Keratinocyte (primary cell): ENCODE measurements at regions not wholly inside any gene's neighbourhood (a gene's known extent, or its start where the extent isn't known, plus 50 kb on each side); places are given as distances from the start of the nearest gene placed in this dataset.

Experiments
- DNase-seq: peaks from one replicate; pipeline ENCODE4 v3.0.0-alpha.2; 2011; ENCODE audit warnings: low read depth, missing footprints, low spot score
- FAIRE-seq: peaks from 2 replicates; lab custom pipeline; 2011; peaks lifted over from hg19 to GRCh38; lab: Jason Lieb, UNC
- H2AFZ ChIP-seq: 2 replicates; pipeline ENCODE4 v1.6.0; 2012; ENCODE audit warnings: low read length, control low read depth, inconsistent platforms; ENCODE audit not compliant: control insufficient read depth
- H3K27ac ChIP-seq: 2 replicates; pipeline ENCODE4 v1.5.1; 2011; ENCODE audit warnings: low read length; ENCODE audit not compliant: control insufficient read depth, insufficient read depth
- H3K27me3 ChIP-seq: 3 replicates; pipeline ENCODE4 v1.6.0; 2011; ENCODE audit warnings: low read length; ENCODE audit not compliant: control insufficient read depth, insufficient read depth; ENCODE audit errors: extremely low read depth
- H3K36me3 ChIP-seq, 2 experiments: 2 replicates in 1 of 2; 3 replicates in 1 of 2; pipeline ENCODE4 v1.5.1; 2011; ENCODE audit warnings: low read length in 2 of 2, mild to moderate bottlenecking in 1 of 2; ENCODE audit not compliant: control insufficient read depth in 2 of 2, insufficient read depth in 2 of 2; ENCODE audit errors: extremely low read depth in 1 of 2
- H3K4me1 ChIP-seq: 3 replicates; pipeline ENCODE4 v1.5.1; 2011; ENCODE audit warnings: low read length; ENCODE audit not compliant: control insufficient read depth, insufficient read depth; ENCODE audit errors: extremely low read depth
- H3K4me2 ChIP-seq: 3 replicates; pipeline ENCODE4 v1.6.0; 2011; ENCODE audit warnings: low read depth, low read length; ENCODE audit not compliant: control insufficient read depth, insufficient read depth; ENCODE audit errors: extremely low read depth
- H3K4me3 ChIP-seq, 3 experiments: fragments of 200-600 bp in 1 of 3; sonication (generic) in 1 of 3; 2 replicates in 2 of 3; 3 replicates in 1 of 3; pipeline ENCODE4 v1.5.1; 2011 to 2016; ENCODE audit warnings: low read length in 3 of 3, mild to moderate bottlenecking in 3 of 3, control low read depth in 2 of 3, inconsistent platforms in 1 of 3, low read depth in 1 of 3, mixed read lengths in 1 of 3, mixed run types in 1 of 3, moderate library complexity in 1 of 3; ENCODE audit not compliant: control insufficient read depth in 2 of 3, insufficient read depth in 2 of 3; ENCODE audit errors: extremely low read depth in 1 of 3
- H3K79me2 ChIP-seq: 2 replicates; pipeline ENCODE4 v1.6.0; 2012; ENCODE audit warnings: low read length; ENCODE audit not compliant: control insufficient read depth, insufficient read depth
- H3K9ac ChIP-seq: 3 replicates; pipeline ENCODE4 v1.6.0; 2011; ENCODE audit warnings: low read length; ENCODE audit not compliant: control insufficient read depth, insufficient read depth; ENCODE audit errors: extremely low read depth
- H3K9me1 ChIP-seq: 3 replicates; pipeline ENCODE4 v1.6.0; 2011; ENCODE audit warnings: low read length; ENCODE audit not compliant: control insufficient read depth, insufficient read depth; ENCODE audit errors: extremely low read depth
- H3K9me3 ChIP-seq: 2 replicates; pipeline ENCODE4 v1.5.1; 2012; ENCODE audit warnings: low read depth, low read length; ENCODE audit not compliant: control insufficient read depth
- H4K20me1 ChIP-seq: 3 replicates; pipeline ENCODE4 v1.6.0; 2011; ENCODE audit warnings: low read length; ENCODE audit not compliant: control insufficient read depth, insufficient read depth; ENCODE audit errors: extremely low read depth
- EZH2 ChIP-seq: IDR thresholded peaks from one replicate; pipeline ENCODE4 v1.6.1; 2012; ENCODE audit warnings: inconsistent platforms, mild to moderate bottlenecking, low read length, moderate library complexity
- dilution Hi-C: fragments of 300-500 bp; cut with MboI; formaldehyde crosslinking; loops from one replicate; pipeline ENCODE4 v1.7.0; 2020; ENCODE audit warnings: low sequenced_read_pairs; ENCODE audit not compliant: extremely low pct_ligation_motif_present
- TF ChIP-seq, protein P1 (sequence below), 3 experiments: IDR thresholded peaks in 1 of 3; conservative IDR thresholded peaks in 1 of 3; optimal IDR thresholded peaks in 1 of 3; 2 replicates in 2 of 3; 3 replicates in 1 of 3; pipeline versions ENCODE3 to v1.5.1; 2011; ENCODE audit warnings: low read length in 3 of 3, mild to moderate bottlenecking in 3 of 3, moderate library complexity in 2 of 3, control low read depth in 1 of 3, inconsistent platforms in 1 of 3; ENCODE audit not compliant: insufficient read depth in 2 of 3; ENCODE audit errors: extremely low read depth in 1 of 3

DNA sequence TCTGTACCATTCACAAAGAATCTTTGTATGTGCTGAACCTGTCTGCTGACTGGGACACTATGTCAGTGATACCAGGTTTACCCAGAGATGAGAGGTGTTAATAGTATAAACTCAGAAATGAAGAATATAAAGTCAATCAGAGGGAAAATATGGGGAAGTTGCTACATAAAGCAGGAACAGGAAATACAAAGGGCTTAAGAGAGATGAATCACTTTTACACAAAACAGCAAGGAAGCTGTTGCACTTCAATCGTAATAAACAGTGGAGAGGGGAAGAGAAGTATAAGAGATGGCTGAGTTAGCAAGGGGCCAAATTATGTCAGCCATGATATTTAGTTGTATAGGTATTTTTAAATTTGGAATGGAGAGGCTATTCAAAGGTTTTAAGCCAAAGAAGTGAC lies 890.2 kb upstream of the NCAM2 start:
- no peak for TF ChIP-seq EZH2
- TF ChIP-seq, protein P1, sequence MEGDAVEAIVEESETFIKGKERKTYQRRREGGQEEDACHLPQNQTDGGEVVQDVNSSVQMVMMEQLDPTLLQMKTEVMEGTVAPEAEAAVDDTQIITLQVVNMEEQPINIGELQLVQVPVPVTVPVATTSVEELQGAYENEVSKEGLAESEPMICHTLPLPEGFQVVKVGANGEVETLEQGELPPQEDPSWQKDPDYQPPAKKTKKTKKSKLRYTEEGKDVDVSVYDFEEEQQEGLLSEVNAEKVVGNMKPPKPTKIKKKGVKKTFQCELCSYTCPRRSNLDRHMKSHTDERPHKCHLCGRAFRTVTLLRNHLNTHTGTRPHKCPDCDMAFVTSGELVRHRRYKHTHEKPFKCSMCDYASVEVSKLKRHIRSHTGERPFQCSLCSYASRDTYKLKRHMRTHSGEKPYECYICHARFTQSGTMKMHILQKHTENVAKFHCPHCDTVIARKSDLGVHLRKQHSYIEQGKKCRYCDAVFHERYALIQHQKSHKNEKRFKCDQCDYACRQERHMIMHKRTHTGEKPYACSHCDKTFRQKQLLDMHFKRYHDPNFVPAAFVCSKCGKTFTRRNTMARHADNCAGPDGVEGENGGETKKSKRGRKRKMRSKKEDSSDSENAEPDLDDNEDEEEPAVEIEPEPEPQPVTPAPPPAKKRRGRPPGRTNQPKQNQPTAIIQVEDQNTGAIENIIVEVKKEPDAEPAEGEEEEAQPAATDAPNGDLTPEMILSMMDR (optimal IDR thresholded peaks at IDR 0.05 in 1 of 3, IDR thresholded peaks at IDR 0.05 in 1 of 3, conservative IDR thresholded peaks at IDR 0.05 in 1 of 3; ENCODE audit: extremely low read depth in 1 of 3, insufficient read depth in 2 of 3, low read length in 3 of 3): no peak
- Histone ChIP-seq H3K4me1 (no peaks in the 10 kb centered on the region), H3K9me3 (no peaks in the 10 kb centered on the region), H3K9me1 (no peaks in the 10 kb centered on the region), H3K36me3 (no peaks in the 10 kb centered on the region), H3K4me2 (no peak overlapping the region), H3K27me3 (no peaks in the 10 kb centered on the region), H3K27ac (no peak overlapping the region), H3K9ac (no peak overlapping the region), H3K79me2 (no peaks in the 10 kb centered on the region), H4K20me1 (no peaks in the 10 kb centered on the region), H2AFZ (no peak overlapping the region), H3K4me3 (no peak overlapping the region)
- FAIRE-seq (no peak), DNase-seq (no peak)
- dilution Hi-C loops: no loop called here

DNA sequence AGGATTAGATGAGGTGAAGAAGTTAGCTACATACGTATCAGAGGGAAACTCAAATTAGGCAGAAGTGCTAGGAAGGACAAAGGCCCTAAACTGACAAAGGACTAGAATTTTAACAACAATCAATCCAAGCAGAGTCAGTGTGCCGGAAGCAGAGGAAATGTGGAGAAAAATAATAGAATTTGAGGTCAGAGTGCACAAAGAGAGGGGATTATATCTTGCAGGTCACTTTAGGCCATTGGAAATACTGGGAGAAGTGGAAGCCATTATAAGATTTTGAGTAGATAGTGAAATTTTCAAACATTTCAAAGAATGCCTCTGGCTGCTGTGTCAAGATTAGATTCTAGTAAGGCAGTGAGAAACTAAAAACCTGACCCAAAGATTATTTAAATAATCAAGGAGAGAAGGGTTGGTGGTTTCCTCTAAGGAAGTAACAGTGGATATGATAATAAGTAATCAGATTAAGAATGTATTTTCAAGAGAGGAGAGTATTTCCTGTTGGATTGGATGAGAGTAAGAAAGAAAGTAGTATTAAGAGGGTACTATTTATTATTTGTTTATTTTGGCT lies 889.2 kb upstream of the NCAM2 start:
- Histone ChIP-seq H4K20me1 (no peaks in the 10 kb centered on the region), H3K9me3 (no peaks in the 10 kb centered on the region), H3K79me2 (no peaks in the 10 kb centered on the region), H2AFZ (no peak overlapping the region), H3K4me1 (no peaks in the 10 kb centered on the region), H3K9ac (no peak overlapping the region), H3K27ac (no peak overlapping the region), H3K4me3 (no peak overlapping the region), H3K9me1 (no peaks in the 10 kb centered on the region), H3K36me3 (no peaks in the 10 kb centered on the region), H3K4me2 (no peak overlapping the region), H3K27me3 (no peaks in the 10 kb centered on the region)
- dilution Hi-C loops: no loop called here
- no peak for FAIRE-seq
- no peak for DNase-seq
- TF ChIP-seq EZH2: no peak
- TF ChIP-seq, protein P1 (optimal IDR thresholded peaks at IDR 0.05 in 1 of 3, IDR thresholded peaks at IDR 0.05 in 1 of 3, conservative IDR thresholded peaks at IDR 0.05 in 1 of 3; ENCODE audit: extremely low read depth in 1 of 3, insufficient read depth in 2 of 3, low read length in 3 of 3): no peak
